ENCODE measurements at regions not wholly inside any gene's neighbourhood (a gene's known extent, or its start where the extent isn't known, plus 50 kb on each side); places are given as distances from the start of the nearest gene placed in this dataset.

DNA sequence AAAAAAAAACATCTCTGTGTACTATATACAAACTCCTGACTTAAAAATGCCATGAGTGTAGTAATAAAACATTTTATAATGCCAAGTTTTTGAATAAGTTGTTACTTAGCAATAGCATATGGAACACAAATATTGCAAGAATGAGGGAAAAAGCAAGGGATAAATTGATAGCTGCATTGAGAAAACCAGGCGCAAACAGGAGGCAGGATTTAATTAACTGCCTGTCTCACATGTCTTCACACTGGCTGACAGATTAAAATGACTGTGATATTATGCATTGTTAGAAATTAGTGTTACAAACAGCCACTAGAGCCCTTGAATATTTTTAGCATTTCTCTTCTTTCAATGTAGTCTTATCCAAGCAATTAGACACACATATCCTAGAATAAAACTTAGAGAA, 1817.5 kb upstream of the NUDT12 start:
- DNase-seq: no peak
- in situ Hi-C loops (cut with MboI; ENCODE audit: low pct_unique_long_range_greater_than_20kb, low sequenced_read_pairs): no loop called here

DNA sequence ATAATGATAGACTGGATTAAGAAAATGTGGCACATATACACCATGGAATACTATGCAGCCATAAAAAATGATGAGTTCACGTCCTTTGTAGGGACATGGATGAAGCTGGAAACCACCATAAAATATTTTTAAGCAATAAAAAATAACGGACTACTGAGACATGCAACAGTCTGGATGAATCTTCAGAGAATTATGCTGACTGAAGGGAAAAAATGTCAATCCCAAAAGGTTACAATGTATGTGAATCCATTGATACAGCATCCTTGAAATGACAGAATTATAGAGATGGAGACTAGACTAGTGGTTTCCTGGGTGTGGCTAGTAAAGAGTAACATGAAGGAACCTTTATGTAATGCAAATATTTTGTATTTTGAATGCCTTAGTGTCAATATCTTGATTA, 1808.6 kb upstream of the NUDT12 start:
- in situ Hi-C loops (cut with MboI; ENCODE audit: low pct_unique_long_range_greater_than_20kb, low sequenced_read_pairs): no loop called here

DNA sequence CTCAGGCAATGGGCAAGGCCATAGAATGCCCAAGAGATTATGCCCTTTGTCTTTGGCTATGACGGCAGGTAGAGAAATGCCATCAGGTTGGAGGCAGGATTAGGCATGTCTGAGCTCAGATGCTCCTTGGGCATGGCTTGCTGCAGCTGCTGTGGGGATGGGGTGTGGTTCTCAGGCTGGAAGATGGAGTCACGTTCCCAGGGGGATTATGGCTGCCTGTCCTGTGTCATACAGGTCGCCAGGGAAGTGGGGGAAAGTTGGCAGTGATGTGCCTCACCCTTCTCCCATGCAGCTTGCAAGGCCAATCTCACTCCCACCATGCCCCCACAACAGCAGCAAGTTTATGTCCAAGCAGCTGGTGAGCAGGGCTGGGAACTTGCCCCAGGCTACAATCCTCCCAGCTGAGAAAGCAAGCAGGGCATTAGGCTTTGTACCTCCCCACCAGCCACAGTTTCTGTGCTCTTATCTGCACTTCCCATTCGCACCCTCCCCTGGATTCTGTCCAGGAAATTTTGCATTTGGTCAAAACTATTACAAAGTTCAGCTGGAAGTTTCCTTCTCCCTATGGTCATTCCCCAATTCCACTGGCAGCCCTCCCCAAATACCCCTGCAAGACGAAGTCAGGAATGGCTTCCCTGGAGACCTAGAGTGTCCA, 1788.0 kb upstream of the NUDT12 start:
- in situ Hi-C loops (cut with MboI; ENCODE audit: low pct_unique_long_range_greater_than_20kb, low sequenced_read_pairs): no loop called here
- DNase-seq: no peak

More for the DNA sequence above, 1808.6 kb upstream of the NUDT12 start:
- no peak for DNase-seq

DNA sequence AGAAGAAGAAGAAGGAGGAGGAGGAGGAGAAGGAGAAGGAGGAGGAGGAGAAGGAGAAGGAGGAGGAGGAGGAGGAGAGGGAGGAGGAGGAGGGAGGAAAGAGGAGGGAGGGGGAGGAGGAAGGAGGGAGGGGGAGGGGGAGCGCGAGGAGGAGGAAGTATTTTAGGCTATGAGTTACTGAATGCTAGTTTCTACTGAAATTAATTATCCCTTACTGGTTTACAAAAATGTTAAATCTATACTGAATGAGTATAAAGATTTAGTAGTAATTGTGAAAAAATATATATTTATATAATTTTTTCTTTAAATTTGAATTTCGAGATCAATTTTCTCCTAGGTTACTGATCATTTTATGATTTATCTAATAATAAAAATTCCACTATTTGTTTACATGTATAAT, 1769.0 kb upstream of the NUDT12 start:
- in situ Hi-C loops (cut with MboI; ENCODE audit: low pct_unique_long_range_greater_than_20kb, low sequenced_read_pairs): no loop called here
- DNase-seq: no peak

DNA sequence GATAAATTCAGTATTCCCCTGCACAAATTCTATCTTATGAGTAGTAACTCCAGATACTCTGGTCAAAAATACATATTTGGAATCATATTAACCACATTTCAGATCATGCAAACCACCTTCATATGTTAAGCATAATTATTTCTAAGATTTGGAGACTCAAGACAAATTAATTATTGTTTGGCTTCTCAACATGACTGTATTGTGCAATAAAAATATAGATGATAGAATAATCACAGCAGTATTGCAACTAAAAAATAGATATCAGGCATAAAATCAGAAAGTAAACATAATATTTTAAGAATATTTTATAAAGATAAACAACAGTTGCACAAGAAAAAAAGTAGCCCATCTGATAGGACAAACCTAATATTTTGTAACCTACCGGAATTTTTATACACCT, 1767.6 kb upstream of the NUDT12 start:
- DNase-seq: no peak
- in situ Hi-C loops (cut with MboI; ENCODE audit: low pct_unique_long_range_greater_than_20kb, low sequenced_read_pairs): no loop called here

DNA sequence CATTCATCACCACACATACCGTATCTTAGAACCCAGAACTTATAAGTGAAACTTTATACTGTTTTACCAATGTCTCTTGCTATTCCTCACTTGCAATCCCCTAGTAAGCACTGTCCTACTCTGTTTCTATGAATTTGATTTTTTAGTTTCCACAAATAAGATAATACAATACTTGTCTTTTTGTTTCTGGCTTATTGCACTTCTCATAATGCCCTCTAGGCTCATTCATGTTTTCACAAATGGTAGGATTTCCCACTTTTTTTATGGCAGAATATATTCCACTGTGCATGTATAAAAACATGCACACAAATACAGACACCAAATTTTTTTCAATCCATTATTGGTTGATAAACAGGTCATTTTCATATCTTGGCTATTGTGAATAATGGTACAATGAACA, 1742.3 kb upstream of the NUDT12 start:
- in situ Hi-C loops (cut with MboI; ENCODE audit: low pct_unique_long_range_greater_than_20kb, low sequenced_read_pairs): no loop called here
- no peak for DNase-seq

DNA sequence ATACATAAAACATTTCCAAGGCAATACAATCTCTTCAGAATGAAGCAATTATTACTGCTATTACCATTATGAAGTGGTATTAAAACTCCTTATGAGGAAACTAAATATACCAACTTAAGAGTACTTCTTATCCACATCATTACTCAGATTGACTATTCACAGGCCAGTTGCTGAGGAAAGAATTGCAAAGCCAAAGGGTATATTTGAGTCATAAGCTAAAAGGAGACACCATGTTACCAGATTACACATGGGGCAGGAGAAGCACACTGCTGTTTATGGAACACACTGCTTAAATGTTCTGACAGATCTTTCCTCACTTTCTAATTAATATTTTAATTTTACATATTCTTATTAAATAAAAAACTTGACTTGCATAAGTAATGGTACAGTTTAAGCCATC, 1726.4 kb upstream of the NUDT12 start:
- DNase-seq: no peak
- in situ Hi-C loops (cut with MboI; ENCODE audit: low pct_unique_long_range_greater_than_20kb, low sequenced_read_pairs): no loop called here

DNA sequence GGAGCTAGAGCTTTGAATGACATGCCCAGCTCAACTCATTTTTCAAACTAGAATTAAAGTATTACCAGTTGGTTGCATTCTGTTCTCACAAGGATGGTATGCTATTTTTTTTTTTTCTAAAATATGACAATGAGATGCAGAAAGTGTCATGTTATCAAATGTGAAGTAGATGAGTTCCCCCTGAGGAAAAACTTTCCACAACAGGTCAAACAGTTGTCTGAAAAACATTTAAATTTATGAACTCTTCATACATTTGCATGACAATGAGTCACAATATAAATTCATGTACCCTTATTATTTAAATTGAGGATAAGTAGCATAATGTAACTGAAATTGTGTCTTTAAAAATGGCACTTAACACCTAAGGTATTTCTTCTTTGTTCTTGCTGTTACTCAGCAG, 1720.5 kb upstream of the NUDT12 start:
- in situ Hi-C loops (cut with MboI; ENCODE audit: low pct_unique_long_range_greater_than_20kb, low sequenced_read_pairs): no loop called here
- no peak for DNase-seq

DNA sequence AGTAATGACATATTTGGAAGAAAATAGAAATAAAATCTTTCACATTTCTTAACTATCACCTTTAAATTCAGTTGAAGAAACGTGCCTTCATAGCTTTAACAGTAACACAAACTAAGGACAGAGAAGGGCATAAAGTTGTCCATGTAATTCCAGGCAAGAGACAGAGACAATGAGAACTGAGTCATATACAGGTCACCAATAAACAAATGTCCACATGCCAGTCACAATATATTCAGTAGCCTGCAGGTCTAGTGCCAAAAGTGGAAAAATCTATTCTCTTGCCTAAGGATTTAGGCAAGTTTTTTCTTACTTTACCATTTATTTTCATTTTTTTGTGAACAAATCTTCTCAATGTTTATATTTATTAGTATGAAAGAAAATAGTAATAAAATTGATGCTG, 1711.5 kb upstream of the NUDT12 start:
- no peak for DNase-seq
- in situ Hi-C loops (cut with MboI; ENCODE audit: low pct_unique_long_range_greater_than_20kb, low sequenced_read_pairs): no loop called here

DNA sequence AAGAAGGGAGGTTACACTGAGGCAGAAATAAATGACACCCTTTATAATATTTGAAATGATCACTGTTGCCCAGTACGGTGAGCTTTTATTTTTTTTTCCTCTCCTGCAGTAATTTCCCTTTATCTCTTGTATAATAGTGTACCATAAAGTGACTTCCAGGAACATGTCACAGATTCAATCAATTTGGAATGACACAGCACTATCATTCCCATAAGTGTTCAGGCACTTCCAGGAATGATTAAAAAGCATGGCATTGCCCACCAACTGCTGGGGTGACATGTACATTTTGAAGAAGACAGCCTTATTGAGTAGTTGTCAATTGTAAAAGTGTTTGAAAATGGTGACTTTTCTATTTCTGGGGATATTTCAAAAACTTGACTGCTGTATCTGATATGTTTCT, 1700.9 kb upstream of the NUDT12 start:
- in situ Hi-C loops (cut with MboI; ENCODE audit: low pct_unique_long_range_greater_than_20kb, low sequenced_read_pairs): no loop called here
- DNase-seq: no peak

GRCh38 chr5:105259581-105260217, 1697.1 kb upstream of the NUDT12 start:
- in situ Hi-C loops (cut with MboI; ENCODE audit: low pct_unique_long_range_greater_than_20kb, low sequenced_read_pairs): no loop called here
- DNase-seq: no peak

- in situ Hi-C loops (cut with MboI; ENCODE audit: low pct_unique_long_range_greater_than_20kb, low sequenced_read_pairs): no loop called here
Observed at GRCh38 chr5:105238561-105238960, 1676.0 kb upstream of the NUDT12 start.

GRCh38 chr5:105230516-105231157, 1668.0 kb upstream of the NUDT12 start:
- in situ Hi-C loops (cut with MboI; ENCODE audit: low pct_unique_long_range_greater_than_20kb, low sequenced_read_pairs): no loop called here
- DNase-seq: no peak

More at GRCh38 chr5:105238561-105238960, 1676.0 kb upstream of the NUDT12 start:
- DNase-seq: no peak

DNA sequence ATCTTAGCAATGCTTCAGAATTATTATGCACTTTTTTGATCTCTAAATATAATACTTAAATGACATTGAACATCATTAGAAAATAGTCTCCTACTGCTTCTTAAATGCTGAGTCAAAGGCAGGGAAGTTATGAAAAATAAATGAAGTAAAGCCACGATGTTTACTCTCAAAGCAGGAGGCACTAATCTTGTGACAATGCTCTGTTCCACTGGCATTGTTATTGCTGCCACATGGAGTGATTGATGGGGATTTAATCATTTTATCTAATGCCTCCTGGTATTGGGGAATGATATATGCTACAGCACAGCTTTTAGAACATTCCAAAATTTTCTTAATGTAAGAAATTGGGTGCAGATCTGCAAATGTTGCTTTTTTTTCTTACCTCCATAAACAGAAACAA, 1655.4 kb upstream of the NUDT12 start:
- no peak for DNase-seq
- in situ Hi-C loops (cut with MboI; ENCODE audit: low pct_unique_long_range_greater_than_20kb, low sequenced_read_pairs): no loop called here

DNA sequence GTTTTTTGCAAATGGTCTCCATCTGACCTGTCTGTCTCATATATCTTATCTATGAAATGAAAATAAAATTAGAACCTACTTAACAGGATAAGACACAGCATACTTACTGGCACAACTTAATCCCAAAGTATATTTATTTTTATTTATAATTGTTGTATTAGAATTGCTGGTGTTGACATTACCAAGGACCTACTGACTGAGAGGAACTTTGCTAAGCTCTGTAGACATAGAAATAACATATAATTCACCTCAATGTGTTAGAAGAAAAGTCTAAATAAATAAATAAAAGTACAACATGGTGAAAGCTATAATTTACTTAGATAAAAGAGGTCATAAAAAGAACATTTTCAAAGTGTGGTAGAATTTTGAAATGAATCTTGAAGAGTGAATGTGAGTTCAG, 1650.5 kb upstream of the NUDT12 start:
- DNase-seq: no peak
- in situ Hi-C loops (cut with MboI; ENCODE audit: low pct_unique_long_range_greater_than_20kb, low sequenced_read_pairs): no loop called here

DNA sequence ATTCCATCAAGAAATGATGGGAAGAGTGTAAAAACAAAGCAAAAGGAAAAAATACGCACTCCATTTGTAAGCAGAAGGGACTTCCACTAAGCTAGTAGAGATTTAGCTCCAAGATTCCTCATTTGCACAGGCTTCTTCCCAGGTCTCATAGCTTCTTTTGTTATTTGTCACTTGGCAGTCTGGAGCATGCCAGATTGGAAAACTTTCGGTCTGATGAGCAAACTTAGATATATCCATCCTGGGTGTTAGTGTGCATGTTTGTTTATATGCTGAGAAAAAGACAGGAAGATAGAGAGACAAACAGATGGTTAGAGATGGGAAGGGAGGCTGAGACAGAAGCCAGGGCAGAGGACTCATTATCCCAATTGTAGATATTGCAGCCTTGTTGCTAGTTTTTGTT, 1644.5 kb upstream of the NUDT12 start:
- in situ Hi-C loops (cut with MboI; ENCODE audit: low pct_unique_long_range_greater_than_20kb, low sequenced_read_pairs): no loop called here
- DNase-seq: no peak

DNA sequence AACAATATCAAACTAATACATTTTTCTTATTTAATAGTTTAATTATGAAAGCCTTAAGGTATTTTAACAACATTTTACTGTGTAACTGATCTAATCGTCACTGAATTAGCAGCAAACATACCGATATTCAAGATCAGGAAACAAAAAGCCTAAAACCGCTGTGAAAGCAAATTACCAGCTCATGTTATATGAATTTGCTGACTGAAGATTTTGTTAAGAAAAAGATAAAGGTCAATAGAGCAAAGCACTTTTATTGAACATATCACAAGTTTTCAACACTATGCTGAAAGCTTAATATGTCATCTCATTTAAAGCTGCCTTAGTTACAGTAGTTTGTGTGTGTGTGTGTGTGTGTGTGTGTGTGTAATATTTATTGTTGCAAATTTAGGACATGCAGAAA, 1634.9 kb upstream of the NUDT12 start:
- in situ Hi-C loops (cut with MboI; ENCODE audit: low pct_unique_long_range_greater_than_20kb, low sequenced_read_pairs): no loop called here
- DNase-seq: no peak

GRCh38 chr5:105195765-105196164, 1633.2 kb upstream of the NUDT12 start:
- DNase-seq: no peak
- in situ Hi-C loops (cut with MboI; ENCODE audit: low pct_unique_long_range_greater_than_20kb, low sequenced_read_pairs): no loop called here

DNA sequence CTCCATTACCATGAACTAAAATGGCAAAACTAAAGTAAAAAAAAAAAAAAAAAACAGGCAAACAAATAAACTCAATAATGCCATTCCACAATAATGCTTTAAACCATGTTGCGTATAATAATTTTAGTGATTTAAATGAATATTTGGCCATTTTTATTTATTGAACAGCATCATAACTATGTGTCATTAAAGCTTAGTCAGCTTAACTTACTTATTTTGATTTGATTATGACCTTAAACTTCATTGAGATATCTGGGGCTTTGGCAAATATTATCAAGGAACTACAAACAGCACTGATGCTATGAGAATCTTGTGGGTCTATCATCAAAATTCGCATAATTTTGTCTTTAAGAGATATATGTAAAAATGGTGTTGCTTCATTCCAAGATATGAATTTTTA, 1610.3 kb upstream of the NUDT12 start:
- in situ Hi-C loops (cut with MboI; ENCODE audit: low pct_unique_long_range_greater_than_20kb, low sequenced_read_pairs): no loop called here
- no peak for DNase-seq

DNA sequence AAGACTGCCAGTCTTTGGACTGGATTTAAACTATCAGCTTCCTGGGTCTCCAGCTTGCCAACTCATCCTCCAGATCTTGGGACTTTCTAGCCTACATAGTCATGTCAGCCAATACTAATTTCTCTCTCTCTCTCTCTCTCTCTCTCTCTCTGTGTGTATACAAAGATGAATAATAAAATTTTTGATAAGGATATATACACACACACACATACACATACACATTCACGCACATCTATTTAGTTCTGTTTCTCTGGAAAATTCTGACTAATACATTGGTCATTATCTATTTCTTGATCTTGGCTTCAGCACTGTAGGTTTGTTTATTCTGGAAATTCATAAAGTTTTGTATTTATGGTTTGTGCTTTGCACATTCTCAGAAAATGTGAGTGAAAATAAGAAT, 1606.2 kb upstream of the NUDT12 start:
- no peak for DNase-seq

DNA sequence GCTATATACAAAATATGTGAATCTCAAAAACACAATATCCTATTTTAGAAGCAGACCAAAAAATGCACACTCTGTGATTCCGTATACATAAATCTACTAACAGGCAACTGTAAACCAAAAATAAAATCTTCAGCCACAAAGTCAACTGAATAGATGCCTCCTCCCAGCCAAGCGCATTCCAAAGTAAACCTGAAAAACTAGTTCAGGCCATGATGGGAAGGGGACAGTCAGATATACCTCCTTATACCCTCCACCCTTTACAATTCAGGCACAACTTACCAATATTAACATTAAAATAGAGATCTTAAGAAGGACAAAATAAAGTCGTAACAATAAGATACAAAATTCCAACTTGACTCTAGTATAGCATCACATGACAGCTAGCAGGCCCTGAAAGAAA, 1604.5 kb upstream of the NUDT12 start:
- no peak for DNase-seq
- in situ Hi-C loops (cut with MboI; ENCODE audit: low pct_unique_long_range_greater_than_20kb, low sequenced_read_pairs): no loop called here

More for the DNA sequence above, 1606.2 kb upstream of the NUDT12 start:
- in situ Hi-C loops (cut with MboI; ENCODE audit: low pct_unique_long_range_greater_than_20kb, low sequenced_read_pairs): no loop called here
